ENCODE measurements at regions not wholly inside any gene's neighbourhood (a gene's known extent, or its start where the extent isn't known, plus 50 kb on each side); places are given as distances from the start of the nearest gene placed in this dataset.

DNA sequence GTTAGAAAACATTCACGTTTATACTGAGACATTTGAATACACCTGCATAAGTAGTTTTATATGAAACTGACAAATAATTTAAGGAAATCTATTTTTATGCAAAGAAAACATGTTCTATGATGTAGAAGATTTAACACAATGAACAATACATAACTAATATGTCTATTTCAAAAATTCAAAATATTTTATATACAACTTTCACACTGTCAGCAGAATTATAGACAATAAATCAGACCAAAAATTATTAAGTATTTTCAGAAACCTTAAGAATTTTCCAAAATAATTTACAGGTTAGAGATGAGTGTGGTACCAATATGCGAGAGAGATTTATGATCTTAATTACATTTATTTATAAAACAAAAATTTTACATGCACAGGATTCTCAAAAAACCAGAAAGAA is 1561.0 kb upstream of the ZEB2 start:
- ChIA-PET CTCF (no interaction called here), POLR2A (no interaction called here)
- TF ChIP-seq, protein P1, sequence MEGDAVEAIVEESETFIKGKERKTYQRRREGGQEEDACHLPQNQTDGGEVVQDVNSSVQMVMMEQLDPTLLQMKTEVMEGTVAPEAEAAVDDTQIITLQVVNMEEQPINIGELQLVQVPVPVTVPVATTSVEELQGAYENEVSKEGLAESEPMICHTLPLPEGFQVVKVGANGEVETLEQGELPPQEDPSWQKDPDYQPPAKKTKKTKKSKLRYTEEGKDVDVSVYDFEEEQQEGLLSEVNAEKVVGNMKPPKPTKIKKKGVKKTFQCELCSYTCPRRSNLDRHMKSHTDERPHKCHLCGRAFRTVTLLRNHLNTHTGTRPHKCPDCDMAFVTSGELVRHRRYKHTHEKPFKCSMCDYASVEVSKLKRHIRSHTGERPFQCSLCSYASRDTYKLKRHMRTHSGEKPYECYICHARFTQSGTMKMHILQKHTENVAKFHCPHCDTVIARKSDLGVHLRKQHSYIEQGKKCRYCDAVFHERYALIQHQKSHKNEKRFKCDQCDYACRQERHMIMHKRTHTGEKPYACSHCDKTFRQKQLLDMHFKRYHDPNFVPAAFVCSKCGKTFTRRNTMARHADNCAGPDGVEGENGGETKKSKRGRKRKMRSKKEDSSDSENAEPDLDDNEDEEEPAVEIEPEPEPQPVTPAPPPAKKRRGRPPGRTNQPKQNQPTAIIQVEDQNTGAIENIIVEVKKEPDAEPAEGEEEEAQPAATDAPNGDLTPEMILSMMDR (IDR thresholded peaks at IDR 0.05; ENCODE audit: control extremely low read depth, extremely low read depth, low read depth, missing control alignments) = no peak
- no peak for DNase-seq (ENCODE audit: extremely low spot score)

DNA sequence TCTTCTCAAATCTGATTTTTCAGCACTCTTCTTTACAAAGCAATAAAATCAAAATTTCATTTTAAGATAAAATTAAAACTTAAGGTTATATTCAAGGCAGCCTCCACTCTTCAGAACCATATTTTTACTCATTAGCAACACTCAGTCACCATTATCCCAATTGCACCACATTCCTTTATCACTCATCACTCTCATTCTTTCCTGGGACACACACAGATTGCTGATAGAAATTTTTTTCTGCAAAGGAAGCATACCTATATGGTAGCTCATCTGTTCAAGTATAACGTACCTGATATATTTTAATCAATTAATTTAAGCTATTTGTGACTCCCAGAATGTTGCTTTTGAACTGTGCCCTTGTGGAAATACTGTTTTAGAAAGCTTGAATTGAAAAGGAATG is 1559.3 kb upstream of the ZEB2 start:
- TF ChIP-seq, protein P1 (IDR thresholded peaks at IDR 0.05; ENCODE audit: control extremely low read depth, extremely low read depth, low read depth, missing control alignments) = no peak
- DNase-seq (ENCODE audit: extremely low spot score) = no peak
- POLR2A ChIA-PET = no interaction called here
- CTCF ChIA-PET = interaction anchor here (1.2 to 2.4 kb wide), 3 partner anchors 9 to 67 kb away, joined by 3 to 9 read pairs (median 5); no protein-coding TSS in a partner anchor

DNA sequence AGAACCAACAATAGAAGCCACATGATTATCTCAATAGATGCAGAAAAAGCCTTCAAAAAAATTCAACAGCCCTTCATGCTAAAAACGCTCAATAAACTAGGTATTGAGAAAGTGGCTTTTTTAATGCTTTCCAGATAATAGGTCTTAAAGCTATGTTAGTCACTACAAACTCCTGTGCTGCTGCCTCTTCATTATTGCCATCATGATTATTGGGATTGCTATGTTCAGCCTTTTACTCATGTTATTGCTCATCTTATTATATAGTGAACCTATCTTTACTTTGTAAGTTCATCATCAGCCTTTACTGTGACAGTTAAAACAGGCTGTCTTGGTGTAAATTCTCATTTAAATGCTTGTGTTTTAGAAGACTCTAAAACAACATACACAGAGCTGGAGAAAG is 1557.2 kb upstream of the ZEB2 start:
- DNase-seq (ENCODE audit: extremely low spot score) = no peak
- ChIA-PET CTCF (no interaction called here), POLR2A (no interaction called here)
- TF ChIP-seq, protein P1 (IDR thresholded peaks at IDR 0.05; ENCODE audit: control extremely low read depth, extremely low read depth, low read depth, missing control alignments) = no peak

DNA sequence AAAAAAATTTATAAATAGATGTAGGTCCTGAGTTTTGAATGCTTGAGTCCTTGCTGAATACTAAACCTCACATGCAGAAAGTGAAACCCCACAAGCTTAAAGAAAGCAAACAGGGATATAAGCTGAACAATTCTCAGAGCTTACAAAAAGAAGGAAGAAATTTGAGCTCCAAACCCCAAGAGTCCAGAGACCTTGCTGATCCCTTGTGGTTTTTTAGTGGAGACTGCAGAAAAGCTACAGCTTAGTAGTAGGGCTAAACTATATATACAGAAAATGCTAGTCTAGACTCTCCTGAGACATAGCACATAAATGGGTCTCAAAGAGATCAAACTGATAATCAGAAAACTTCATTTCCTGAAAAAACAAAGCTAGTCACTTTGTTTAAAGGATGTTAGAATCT is 1548.1 kb upstream of the ZEB2 start:
- ChIA-PET CTCF (no interaction called here), POLR2A (no interaction called here)
- TF ChIP-seq, protein P1 (IDR thresholded peaks at IDR 0.05; ENCODE audit: control extremely low read depth, extremely low read depth, low read depth, missing control alignments) = no peak
- DNase-seq (ENCODE audit: extremely low spot score) = no peak

DNA sequence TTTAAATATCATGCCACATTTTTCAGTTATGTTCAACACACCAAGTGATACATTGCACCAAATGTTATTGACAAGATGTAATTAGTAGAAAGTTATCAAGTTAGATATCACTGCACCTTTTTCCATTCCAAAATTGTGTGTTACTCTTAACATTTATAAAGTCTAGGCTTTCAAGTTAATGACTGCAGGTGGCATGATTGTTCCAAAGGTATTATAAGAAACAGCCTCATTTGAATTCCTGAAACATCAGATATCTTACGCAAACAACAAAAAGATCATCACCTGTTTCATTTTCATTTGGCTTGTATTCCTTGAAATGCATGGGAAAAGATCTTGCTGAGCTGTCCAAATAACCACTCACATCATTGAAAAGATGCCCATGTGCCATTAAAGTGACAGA is 1528.2 kb upstream of the ZEB2 start:
- ChIA-PET CTCF (interaction anchor here (1.2 to 1.5 kb wide), 2 partner anchors 12 to 19 kb away, joined by 3 read pairs; no protein-coding TSS in a partner anchor), POLR2A (no interaction called here)
- TF ChIP-seq, protein P1 (IDR thresholded peaks at IDR 0.05; ENCODE audit: control extremely low read depth, extremely low read depth, low read depth, missing control alignments) = no peak
- DNase-seq (ENCODE audit: extremely low spot score) = no peak

DNA sequence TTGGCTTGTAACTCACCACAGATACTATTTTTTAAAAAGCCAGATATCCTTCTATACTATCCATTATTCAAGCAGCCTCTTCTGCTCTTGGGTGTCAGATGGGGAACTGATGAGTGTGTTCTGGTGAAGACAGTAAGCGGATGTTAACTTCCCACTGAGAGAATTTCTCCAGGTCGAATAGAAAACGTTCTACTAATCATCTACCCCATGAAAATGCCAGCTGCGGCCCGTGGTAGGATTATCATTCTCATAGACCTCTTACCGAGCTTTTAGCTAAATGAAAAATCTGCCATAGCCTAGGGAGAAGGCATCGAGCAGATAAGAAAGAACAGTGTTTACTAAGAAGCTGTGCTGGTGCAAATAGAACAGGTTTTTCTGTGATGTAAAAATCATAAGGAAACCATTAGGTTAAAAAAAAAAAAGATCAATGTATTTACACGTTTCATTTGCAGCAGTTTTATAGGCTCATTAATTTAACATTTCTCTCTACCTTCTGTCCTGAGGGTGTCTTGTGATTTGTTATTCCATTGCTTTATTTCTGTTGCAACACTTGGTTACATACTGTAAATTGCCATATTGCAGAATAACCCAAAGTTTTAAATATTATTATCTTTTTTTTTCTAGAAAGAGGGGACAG is 1521.5 kb upstream of the ZEB2 start:
- ChIA-PET CTCF (interaction anchor here (0.7 to 1.0 kb wide), 2 partner anchors 9 to 11 kb away, joined by 3 read pairs; no protein-coding TSS in a partner anchor), POLR2A (no interaction called here)
- DNase-seq (ENCODE audit: extremely low spot score) = no peak
- TF ChIP-seq, protein P1 (IDR thresholded peaks at IDR 0.05; ENCODE audit: control extremely low read depth, extremely low read depth, low read depth, missing control alignments) = no peak
